ENCODE measurements at regions not wholly inside any gene's neighbourhood (a gene's known extent, or its start where the extent isn't known, plus 50 kb on each side); places are given as distances from the start of the nearest gene placed in this dataset.

- no peak for DNase-seq (ENCODE audit: low read depth, low spot score)
- POLR2A ChIA-PET: no interaction called here
- Histone ChIP-seq H3K36me3 (ENCODE audit: control insufficient read depth in 2 of 2, extremely low read depth in 1 of 2, insufficient read depth in 2 of 2, low read length in 2 of 2) (no peaks in the 10 kb centered on the region), H2AFZ (ENCODE audit: low read depth, low read length) (no peak overlapping the region), H3K27me3 (ENCODE audit: control insufficient read depth in 2 of 2, insufficient read depth in 2 of 2, low read length in 2 of 2) (no peaks in the 10 kb centered on the region), H3K4me2 (ENCODE audit: insufficient read depth, low read length) (no peak overlapping the region), H3K4me1 (ENCODE audit: control insufficient read depth, extremely low read depth, insufficient read depth, low read length) (no peaks in the 10 kb centered on the region), H3K79me2 (ENCODE audit: control insufficient read depth, insufficient read depth, low read length) (no peaks in the 10 kb centered on the region), H3K9me3 (replicated peaks; ENCODE audit: control insufficient read depth, insufficient read depth, low read length) (no peaks in the 10 kb centered on the region), H3K9ac (replicated peaks; ENCODE audit: extremely low read depth, insufficient read depth, low read length) (no peak overlapping the region), H3K4me3 (replicated peaks in 1 of 3; ENCODE audit: insufficient read depth in 1 of 3, low read depth in 1 of 3, low read length in 3 of 3) (no peak overlapping the region), H3K27ac (ENCODE audit: insufficient read depth, low read depth, low read length) (no peak overlapping the region), H4K20me1 (replicated peaks; ENCODE audit: control insufficient read depth, extremely low read depth, insufficient read depth, low read length) (no peaks in the 10 kb centered on the region), H3K9me1 (replicated peaks; ENCODE audit: control insufficient read depth, extremely low read depth, insufficient read depth, low read length) (no peaks in the 10 kb centered on the region)
- no peak for FAIRE-seq
- dilution Hi-C loops (cut with MboI; ENCODE audit: extremely low pct_ligation_motif_present, low sequenced_read_pairs) (no loop called here), intact Hi-C loops (cut with micrococcal nuclease) (no loop called here)
- BruUV-seq (replicated peaks): no TSS peak
- TF ChIP-seq FOS (IDR thresholded peaks at IDR 0.05; ENCODE audit: borderline replicate concordance, insufficient read depth, low read length) (no peak), POLR2AphosphoS5 (IDR thresholded peaks at IDR 0.05; ENCODE audit: insufficient read depth, low read depth, low read length) (no peak), CTCF (IDR thresholded peaks at IDR 0.05; ENCODE audit: extremely low read depth in 1 of 2, insufficient read depth in 1 of 2, low read depth in 1 of 2, low read length in 2 of 2) (no peak), EZH2 (IDR thresholded peaks at IDR 0.05; ENCODE audit: borderline replicate concordance, low read depth, low read length, severe bottlenecking) (no peak), MAX (IDR thresholded peaks at IDR 0.05; ENCODE audit: insufficient read depth, insufficient read length) (no peak), POLR2A (IDR thresholded peaks at IDR 0.05; ENCODE audit: low read depth, low read length) (no peak), JUN (IDR thresholded peaks at IDR 0.05; ENCODE audit: borderline replicate concordance, insufficient read depth, insufficient read length, low read depth) (no peak), GATA2 (IDR thresholded peaks at IDR 0.05; ENCODE audit: insufficient read depth, insufficient read length, low read depth, low read length) (no peak)
- CTCF ChIA-PET: no interaction called here
These were observed 95.0 kb downstream of the ALX1 start for GRCh38 chr12:85374981-85375380.
